Heart left ventricle (tissue), 16 donors: ENCODE measurements at regions not wholly inside any gene's neighbourhood (a gene's known extent, or its start where the extent isn't known, plus 50 kb on each side); places are given as distances from the start of the nearest gene placed in this dataset.

Experiments
- ATAC-seq, 4 donors: fragments of 200-7000 bp; cut with Tn5 transposase; one replicate each; pipeline ENCODE4 v1.9.1; 2020 to 2022; ENCODE audit warnings: moderate library complexity in 4 of 4, mild to moderate bottlenecking in 3 of 4, moderate number of reproducible peaks in 1 of 4
- DNase-seq, 5 donors: peaks; one replicate each; pipeline ENCODE4 v3.0.0-alpha.2; 2020
- H3K27ac ChIP-seq, 12 donors: fragments of 200-600 bp; sonication (generic) in 4 of 12; one replicate each; pipeline versions ENCODE4 v1.5.0 to v1.8.0; 2016 to 2022; ENCODE audit warnings: mild to moderate bottlenecking in 2 of 12
- H3K27me3 ChIP-seq, 9 donors: fragments of 200-600 bp; sonication (generic) in 2 of 9; one replicate each; pipeline versions ENCODE4 v1.5.1 to v1.8.0; 2016 to 2022; ENCODE audit warnings: mild to moderate bottlenecking in 3 of 9
- H3K36me3 ChIP-seq, 9 donors: fragments of 200-600 bp; sonication (generic) in 2 of 9; one replicate each; pipeline versions ENCODE4 v1.5.0 to v1.8.0; 2018 to 2022; ENCODE audit warnings: mild to moderate bottlenecking in 2 of 9
- H3K4me1 ChIP-seq, 12 donors: fragments of 200-600 bp; sonication (generic) in 4 of 12; one replicate each; pipeline versions ENCODE4 v1.5.0 to v1.8.0; 2016 to 2022; ENCODE audit warnings: mild to moderate bottlenecking in 3 of 12
- H3K4me3 ChIP-seq, 12 donors: fragments of 200-600 bp; sonication (generic) in 4 of 12; one replicate each; pipeline versions ENCODE4 v1.5.0 to v1.8.0; 2017 to 2022; ENCODE audit warnings: mild to moderate bottlenecking in 9 of 12, moderate library complexity in 4 of 12
- H3K9me3 ChIP-seq, 12 donors: fragments of 200-600 bp; sonication (generic) in 4 of 12; one replicate each; pipeline versions ENCODE4 v1.5.0 to v1.8.0; 2016 to 2022; ENCODE audit warnings: mild to moderate bottlenecking in 1 of 12
- CTCF ChIP-seq, 12 donors: fragments of 200-600 bp; sonication (generic) in 4 of 12; IDR thresholded peaks; one replicate each; pipeline versions ENCODE4 v1.5.0 to v1.8.0; 2018 to 2022; ENCODE audit warnings: antibody characterized with exemption in 12 of 12, mild to moderate bottlenecking in 5 of 12
- POLR2A ChIP-seq, 2 donors: fragments of 450-650 bp; IDR thresholded peaks; one replicate each; pipeline ENCODE4 v1.6.1; 2017; ENCODE audit warnings: antibody characterized with exemption in 2 of 2, mild to moderate bottlenecking in 2 of 2, moderate library complexity in 2 of 2
- WGBS, 4 donors: extraction: QIAGEN DNeasy Blood & Tissue Kit in 2 of 4; methylation state at CpG; one replicate each; pipeline versions ENCODE4 v1.1.5 to v1.1.7; 2013 to 2018; 5-methylcytosine and 5-hydroxymethylcytosine counted together
- intact Hi-C, 10 donors: fragments of 100-400 bp; cut with DNase I; formaldehyde crosslinking; loops; one replicate each; pipeline versions ENCODE4 v1.11.1 to v1.14.2; 2022
- donor health status: ischemic (EF 13 %, LVEDD 7.1; RV severe dilation, severe dysfunction).
- donor health status: healthy with polysubstance abuse.
- donor health status: DM: no; HTN: yes; CAD: no.
- donor health status: DM: no; HTN: no; CAD: no.
- donor health status: ischemic (EF 25% LVEDD 6.9; RV normal size, moderate dysfunction).
- donor health status: ischemic (EF 25% LVEDD 5.7; RV mildly dilated, moderate dysfunction).
- donor health status: healthy.
- donor health status: DM: yes; HTN: yes; CAD: no.
- donor health status: ischemic (EF 35%, LVEDD 5.7; RV mildly dilated, moderate dysfunction).
- donor health status: nonischemic (EF 11% LVEDD 7.7; RV severe dilation, severe dysfunction).
- donor health status: DM: yes; HTN: yes; CAD: no.
- donor health status: PGD.
- donor health status: ischemic (EF 29% LVEDD 5.4; RV normal size, mild dysfunction).
- donor health status: nonischemic (EF 23%, LVEDD 6.1; RV moderate dilation, normal function).

DNA sequence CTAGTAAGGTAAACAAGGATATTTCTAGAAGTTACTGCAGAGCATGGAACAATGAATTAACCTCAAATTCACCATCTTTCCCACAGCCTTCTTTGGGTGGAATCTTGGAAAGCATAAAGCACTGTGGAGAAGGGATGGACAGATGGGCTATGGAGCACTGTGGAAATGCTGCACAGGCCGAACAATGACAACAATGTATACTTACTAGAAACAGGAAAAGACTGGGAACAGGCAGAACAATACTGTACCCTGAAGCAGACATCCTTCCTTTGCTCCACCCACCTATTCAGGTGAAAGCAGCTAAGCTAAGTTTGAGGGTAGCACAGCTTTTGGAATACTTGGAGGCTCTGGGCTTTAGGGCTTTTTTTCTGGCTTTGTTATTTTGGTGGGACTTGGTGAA is 250.6 kb upstream of the KLF8 start:
- H3K4me1 ChIP-seq = no peaks in the 10 kb centered on the region
- no peaks in the 10 kb centered on the region for H3K36me3 ChIP-seq
- H3K9me3 ChIP-seq = peaks cover 0 to 27% (median 5%) of the 10 kb centered on the region in 12 donors
- WGBS, 4 donors = 47 to 89% (median 58%) methylated on average over 1 of the region's 1 CpG
- DNase-seq (no peak), ATAC-seq (peak in 1 of 4 donors; percentile 51)
- TF ChIP-seq POLR2A (IDR thresholded peaks at IDR 0.05) (no peak), CTCF (IDR thresholded peaks at IDR 0.05) (no peak)
- no peak overlapping the region for H3K4me3 ChIP-seq
- H3K27me3 ChIP-seq = no peaks in the 10 kb centered on the region
- no peak overlapping the region for H3K27ac ChIP-seq
- intact Hi-C loops = no loop called here

- no peaks in the 10 kb centered on the region for H3K36me3 ChIP-seq
- DNase-seq = no peak
- no peak overlapping the region for H3K4me3 ChIP-seq
- no peaks in the 10 kb centered on the region for H3K4me1 ChIP-seq
- TF ChIP-seq CTCF (IDR thresholded peaks at IDR 0.05) (no peak), POLR2A (IDR thresholded peaks at IDR 0.05) (no peak)
- ATAC-seq = no peak
- intact Hi-C loops = no loop called here
- peaks cover 0 to 8% (median 0%) of the 10 kb centered on the region in 12 donors for H3K9me3 ChIP-seq
- no peaks in the 10 kb centered on the region for H3K27me3 ChIP-seq
- H3K27ac ChIP-seq = no peak overlapping the region
- 64 to 95% (median 65%) methylated on average over 3 of the region's 3 CpGs for WGBS, 4 donors
Measured at GRCh38 chrX:55996649-55997048, 235.5 kb upstream of the KLF8 start.

GRCh38 chrX:56000174-56000573 is 232.0 kb upstream of the KLF8 start:
- no peaks in the 10 kb centered on the region for H3K27me3 ChIP-seq
- no peaks in the 10 kb centered on the region for H3K9me3 ChIP-seq
- 19 to 54% (median 33%) methylated on average over 1 of the region's 1 CpG for WGBS, 4 donors
- DNase-seq = no peak
- H3K36me3 ChIP-seq = no peaks in the 10 kb centered on the region
- intact Hi-C loops = no loop called here
- ATAC-seq = peak in 1 of 4 donors; percentile 38
- no peak overlapping the region for H3K27ac ChIP-seq
- no peak for TF ChIP-seq POLR2A (IDR thresholded peaks at IDR 0.05)
- H3K4me1 ChIP-seq = no peaks in the 10 kb centered on the region
- H3K4me3 ChIP-seq = no peak overlapping the region

DNA sequence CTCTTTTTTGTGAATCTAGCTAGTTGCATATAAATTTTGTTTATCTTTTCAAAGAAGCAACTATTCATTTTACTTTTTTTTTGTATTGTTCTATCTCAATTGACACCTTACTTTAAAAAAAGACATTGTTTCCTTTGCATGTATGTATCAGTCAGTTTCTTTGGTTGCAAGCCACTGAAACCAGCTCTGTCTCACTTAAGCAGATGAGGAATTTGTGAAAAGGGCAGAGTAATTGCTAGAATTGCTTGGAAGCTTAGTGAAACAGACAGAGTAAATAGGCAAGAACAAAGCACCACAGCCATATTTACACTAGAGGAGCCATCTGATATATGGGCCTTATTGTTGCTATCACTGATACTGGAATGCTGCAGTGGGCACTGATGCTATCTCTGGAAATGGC is 231.4 kb upstream of the KLF8 start:
- no peak overlapping the region for H3K27ac ChIP-seq
- TF ChIP-seq POLR2A (IDR thresholded peaks at IDR 0.05) = no peak
- TF ChIP-seq CTCF (IDR thresholded peaks at IDR 0.05) = no peak
- no peaks in the 10 kb centered on the region for H3K27me3 ChIP-seq
- no peaks in the 10 kb centered on the region for H3K9me3 ChIP-seq
- DNase-seq (no peak), ATAC-seq (no peak)
- H3K4me1 ChIP-seq = no peaks in the 10 kb centered on the region
- H3K4me3 ChIP-seq = no peak overlapping the region
- intact Hi-C loops = no loop called here
- H3K36me3 ChIP-seq = no peaks in the 10 kb centered on the region

DNA sequence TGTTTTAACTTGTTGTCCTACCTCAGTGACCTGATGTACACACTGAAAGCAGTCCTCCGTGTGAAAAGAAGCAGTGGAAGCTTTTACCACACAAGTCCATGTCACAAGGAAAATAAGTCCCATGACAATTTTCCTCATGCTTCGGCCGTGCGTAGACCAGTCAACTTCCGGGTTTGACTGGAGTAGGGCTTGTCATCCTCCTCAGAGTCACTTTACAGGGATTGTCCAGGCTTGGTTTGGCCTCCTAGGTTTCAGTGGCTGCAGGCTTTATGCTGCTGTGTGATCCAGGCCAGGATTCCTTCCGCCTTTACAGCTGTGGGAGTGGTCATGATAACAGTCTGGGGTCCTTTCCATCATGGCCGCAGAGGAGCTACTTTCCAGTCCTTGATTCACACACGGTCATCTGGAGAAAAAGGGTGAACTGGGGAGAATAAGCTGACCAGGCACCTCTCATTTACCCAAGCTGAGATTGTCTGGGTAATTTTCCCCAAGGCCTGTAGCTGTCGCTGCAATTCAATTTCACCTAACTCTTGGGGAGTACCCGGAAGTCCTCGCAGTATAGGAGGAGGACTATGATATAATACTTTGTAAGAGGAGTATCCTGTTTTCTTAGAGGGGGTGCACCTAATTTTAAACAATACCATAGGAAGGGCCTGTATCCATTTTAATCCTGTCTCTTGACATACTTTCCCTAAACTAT is 206.1 kb upstream of the KLF8 start:
- no peak for DNase-seq
- WGBS, 4 donors = 67 to 83% (median 78%) methylated on average over 11 of the region's 11 CpGs
- ATAC-seq = no peak
- Histone ChIP-seq H3K27me3 (no peaks in the 10 kb centered on the region), H3K4me1 (no peaks in the 10 kb centered on the region), H3K36me3 (no peaks in the 10 kb centered on the region), H3K4me3 (no peak overlapping the region), H3K27ac (no peak overlapping the region), H3K9me3 (no peaks in the 10 kb centered on the region)
- TF ChIP-seq POLR2A (IDR thresholded peaks at IDR 0.05) (no peak), CTCF (IDR thresholded peaks at IDR 0.05) (no peak)
- intact Hi-C loops = no loop called here
